Left ventricle myocardium inferior (tissue), 1 donor: ENCODE measurements at regions not wholly inside any gene's neighbourhood (a gene's known extent, or its start where the extent isn't known, plus 50 kb on each side); places are given as distances from the start of the nearest gene placed in this dataset.

Experiments
- DNase-seq: peaks from one replicate; pipeline ENCODE4 v3.0.0-alpha.2; 2020
- H3K27ac ChIP-seq: fragments of 200-600 bp; replicated peaks from 2 replicates; pipeline ENCODE4 v1.8.0; 2021
- H3K27me3 ChIP-seq: fragments of 200-600 bp; 2 replicates; pipeline ENCODE4 v1.8.0; 2021; ENCODE audit warnings: low read depth
- H3K36me3 ChIP-seq: fragments of 200-600 bp; 2 replicates; pipeline ENCODE4 v1.8.0; 2021
- H3K4me1 ChIP-seq: fragments of 200-600 bp; 2 replicates; pipeline ENCODE4 v1.8.0; 2021
- H3K4me3 ChIP-seq: fragments of 200-600 bp; 2 replicates; pipeline ENCODE4 v1.8.0; 2021; ENCODE audit warnings: mild to moderate bottlenecking, moderate library complexity
- H3K9me3 ChIP-seq: fragments of 200-600 bp; replicated peaks from 2 replicates; pipeline ENCODE4 v1.8.0; 2021
- intact Hi-C: fragments of 100-400 bp; cut with micrococcal nuclease; formaldehyde crosslinking; loops from one replicate; pipeline ENCODE4 v1.11.0; 2022
- TF ChIP-seq, protein P1 (sequence below): fragments of 200-600 bp; IDR thresholded peaks from 2 replicates; pipeline ENCODE4 v1.8.0; 2021; ENCODE audit warnings: antibody characterized with exemption, mild to moderate bottlenecking, borderline replicate concordance
- donor health status: DM: no; HTN: yes; CAD: no; lungs with severe emphysema.

GRCh38 chr1:239260842-239261241 is 125.5 kb upstream of the CHRM3 start:
- no peaks in the 10 kb centered on the region for H3K4me1 ChIP-seq
- no peaks in the 10 kb centered on the region for H3K36me3 ChIP-seq
- TF ChIP-seq, protein P1, sequence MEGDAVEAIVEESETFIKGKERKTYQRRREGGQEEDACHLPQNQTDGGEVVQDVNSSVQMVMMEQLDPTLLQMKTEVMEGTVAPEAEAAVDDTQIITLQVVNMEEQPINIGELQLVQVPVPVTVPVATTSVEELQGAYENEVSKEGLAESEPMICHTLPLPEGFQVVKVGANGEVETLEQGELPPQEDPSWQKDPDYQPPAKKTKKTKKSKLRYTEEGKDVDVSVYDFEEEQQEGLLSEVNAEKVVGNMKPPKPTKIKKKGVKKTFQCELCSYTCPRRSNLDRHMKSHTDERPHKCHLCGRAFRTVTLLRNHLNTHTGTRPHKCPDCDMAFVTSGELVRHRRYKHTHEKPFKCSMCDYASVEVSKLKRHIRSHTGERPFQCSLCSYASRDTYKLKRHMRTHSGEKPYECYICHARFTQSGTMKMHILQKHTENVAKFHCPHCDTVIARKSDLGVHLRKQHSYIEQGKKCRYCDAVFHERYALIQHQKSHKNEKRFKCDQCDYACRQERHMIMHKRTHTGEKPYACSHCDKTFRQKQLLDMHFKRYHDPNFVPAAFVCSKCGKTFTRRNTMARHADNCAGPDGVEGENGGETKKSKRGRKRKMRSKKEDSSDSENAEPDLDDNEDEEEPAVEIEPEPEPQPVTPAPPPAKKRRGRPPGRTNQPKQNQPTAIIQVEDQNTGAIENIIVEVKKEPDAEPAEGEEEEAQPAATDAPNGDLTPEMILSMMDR: no peak
- no peaks in the 10 kb centered on the region for H3K27me3 ChIP-seq
- peaks cover 15% of the 10 kb centered on the region for H3K9me3 ChIP-seq
- no peak overlapping the region for H3K27ac ChIP-seq
- intact Hi-C loops: no loop called here
- no peak for DNase-seq
- H3K4me3 ChIP-seq: no peak overlapping the region

GRCh38 chr1:239255628-239256160 is 130.7 kb upstream of the CHRM3 start:
- Histone ChIP-seq H3K4me3 (no peak overlapping the region), H3K9me3 (peaks cover 19% of the 10 kb centered on the region), H3K27ac (no peak overlapping the region), H3K4me1 (no peaks in the 10 kb centered on the region), H3K36me3 (no peaks in the 10 kb centered on the region), H3K27me3 (no peaks in the 10 kb centered on the region)
- peak; percentile 15 for DNase-seq
- TF ChIP-seq, protein P1: no peak
- intact Hi-C loops: no loop called here

- no peaks in the 10 kb centered on the region for H3K36me3 ChIP-seq
- no peak overlapping the region for H3K4me3 ChIP-seq
- H3K4me1 ChIP-seq: no peaks in the 10 kb centered on the region
- peaks cover 19% of the 10 kb centered on the region for H3K9me3 ChIP-seq
- TF ChIP-seq, protein P1: no peak
- no peaks in the 10 kb centered on the region for H3K27me3 ChIP-seq
- H3K27ac ChIP-seq: no peak overlapping the region
- intact Hi-C loops: no loop called here
- DNase-seq: no peak
Observed at GRCh38 chr1:239254999-239255398, 131.4 kb upstream of the CHRM3 start.

GRCh38 chr1:239253032-239253431 is 133.3 kb upstream of the CHRM3 start:
- Histone ChIP-seq H3K27me3 (no peaks in the 10 kb centered on the region), H3K4me1 (no peaks in the 10 kb centered on the region), H3K9me3 (peaks cover 17% of the 10 kb centered on the region), H3K4me3 (no peak overlapping the region), H3K27ac (no peak overlapping the region), H3K36me3 (no peaks in the 10 kb centered on the region)
- TF ChIP-seq, protein P1: no peak
- intact Hi-C loops: no loop called here
- DNase-seq: no peak

DNA sequence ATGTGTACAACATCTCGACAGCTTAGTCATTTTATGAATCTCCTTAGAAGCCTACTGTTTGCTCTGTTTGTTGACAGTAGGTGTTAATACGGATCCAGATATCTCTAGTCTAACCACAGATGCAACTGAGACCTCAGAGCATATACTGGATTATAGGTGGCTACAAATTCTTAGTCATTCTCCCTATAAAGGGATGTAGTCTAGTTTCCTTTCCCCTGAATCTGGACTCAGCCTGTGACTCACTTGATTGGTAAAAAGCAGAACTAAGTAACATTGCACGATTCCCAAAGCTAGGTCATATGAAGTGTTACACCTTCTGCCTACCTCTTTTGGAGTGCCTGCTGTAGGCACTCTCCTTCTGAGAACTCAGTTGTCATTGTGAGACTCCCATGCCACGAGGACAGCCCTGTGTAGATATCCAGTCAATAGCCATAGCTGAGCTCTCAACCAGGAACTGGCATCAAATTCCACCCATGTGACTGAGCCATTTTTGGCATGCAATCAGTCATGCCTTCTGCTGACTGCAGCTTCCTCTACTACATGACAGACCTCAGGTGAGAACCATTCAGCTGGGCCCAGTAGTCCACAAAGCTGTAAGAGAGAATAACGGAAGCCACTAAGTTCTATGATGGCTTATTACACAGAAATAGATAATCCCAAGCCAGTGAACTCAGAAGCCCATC is 135.9 kb upstream of the CHRM3 start:
- no peak overlapping the region for H3K27ac ChIP-seq
- peaks cover 3% of the 10 kb centered on the region for H3K9me3 ChIP-seq
- no peaks in the 10 kb centered on the region for H3K4me1 ChIP-seq
- DNase-seq: no peak
- no peak overlapping the region for H3K4me3 ChIP-seq
- H3K36me3 ChIP-seq: no peaks in the 10 kb centered on the region
- no peaks in the 10 kb centered on the region for H3K27me3 ChIP-seq
- TF ChIP-seq, protein P1: no peak
- intact Hi-C loops: no loop called here
